ENCODE measurements at regions not wholly inside any gene's neighbourhood (a gene's known extent, or its start where the extent isn't known, plus 50 kb on each side); places are given as distances from the start of the nearest gene placed in this dataset.

DNA sequence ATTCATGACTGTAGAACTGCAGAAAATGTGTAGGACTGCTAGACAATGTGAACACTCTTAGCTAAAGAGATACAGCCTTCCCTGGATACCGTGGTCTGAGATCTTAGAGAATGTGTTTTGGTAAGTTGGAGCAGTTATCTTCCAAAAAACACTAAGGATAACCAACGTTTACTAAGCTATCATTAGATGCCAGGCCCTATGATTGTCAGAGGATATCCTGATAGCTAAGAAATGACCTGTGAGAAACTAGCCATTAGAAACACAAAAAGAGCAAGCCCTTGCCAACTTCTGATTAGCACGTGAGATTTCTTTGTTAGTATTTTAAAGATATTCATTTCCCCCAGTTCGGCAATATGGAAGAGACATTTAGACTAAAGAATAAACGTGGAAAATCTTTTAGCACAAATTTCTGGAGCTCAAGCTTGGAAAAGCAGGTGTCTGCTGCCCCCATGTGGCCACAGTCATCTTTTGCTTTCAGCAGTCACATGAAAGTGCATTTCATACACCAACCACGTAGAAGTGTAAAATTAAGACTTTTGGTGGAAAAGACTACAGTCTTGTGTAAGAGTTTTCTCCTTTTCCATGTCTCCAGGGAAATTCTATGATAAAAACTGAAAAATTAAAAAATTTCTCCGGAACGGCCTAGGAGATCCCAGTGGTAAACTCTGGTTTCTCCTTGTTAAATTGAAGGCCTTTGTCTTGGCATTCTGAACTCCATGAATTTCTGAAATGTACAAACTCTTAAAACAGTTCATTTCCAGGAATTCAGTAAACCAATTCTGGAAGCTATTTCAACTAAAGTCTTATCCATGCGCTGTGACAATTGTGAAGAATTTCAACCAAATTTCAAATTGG, 136.4 kb downstream of the ZNF674 start (continued):
- TF ChIP-seq ZGPAT (CRISPR knock-in tag; IDR thresholded peaks at IDR 0.05), result no peak
- no peak for TF ChIP-seq ZNF746 (CRISPR knock-in tag; IDR thresholded peaks at IDR 0.05)
- TF ChIP-seq ZFP1 (CRISPR knock-in tag; IDR thresholded peaks at IDR 0.05), result no peak
- no peak for TF ChIP-seq ZNF20 (CRISPR knock-in tag; IDR thresholded peaks at IDR 0.05)
- TF ChIP-seq ZNF879 (CRISPR knock-in tag; IDR thresholded peaks at IDR 0.05), result no peak
- no peak for TF ChIP-seq MAFF (IDR thresholded peaks at IDR 0.05; ENCODE audit: low read depth, low read length)
- no peak for TF ChIP-seq NCOA5 (CRISPR knock-in tag; IDR thresholded peaks at IDR 0.05)
- TF ChIP-seq DMTF1 (CRISPR knock-in tag; IDR thresholded peaks at IDR 0.05), result no peak
- peak; percentile 75 for TF ChIP-seq CTCF (CRISPR knock-in tag; IDR thresholded peaks at IDR 0.05)
- TF ChIP-seq, protein P1, sequence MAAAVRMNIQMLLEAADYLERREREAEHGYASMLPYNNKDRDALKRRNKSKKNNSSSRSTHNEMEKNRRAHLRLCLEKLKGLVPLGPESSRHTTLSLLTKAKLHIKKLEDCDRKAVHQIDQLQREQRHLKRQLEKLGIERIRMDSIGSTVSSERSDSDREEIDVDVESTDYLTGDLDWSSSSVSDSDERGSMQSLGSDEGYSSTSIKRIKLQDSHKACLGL (CRISPR knock-in tag; IDR thresholded peaks at IDR 0.05), result no peak
- no peak for TF ChIP-seq ZNF558 (CRISPR knock-in tag; IDR thresholded peaks at IDR 0.05; ENCODE audit: borderline replicate concordance)
- no peak for TF ChIP-seq ZHX2 (IDR thresholded peaks at IDR 0.05; ENCODE audit: low read depth)
- TF ChIP-seq ZHX2 (CRISPR knock-in tag; IDR thresholded peaks at IDR 0.05; ENCODE audit: borderline replicate concordance), result no peak
- TF ChIP-seq ARID3A (IDR thresholded peaks at IDR 0.05; ENCODE audit: low read depth, low read length), result no peak
- no peak for TF ChIP-seq SIX4 (CRISPR knock-in tag; IDR thresholded peaks at IDR 0.05)
- no peak for TF ChIP-seq RXRB (CRISPR knock-in tag; IDR thresholded peaks at IDR 0.05; ENCODE audit: borderline replicate concordance)
